ENCODE measurements at regions not wholly inside any gene's neighbourhood (a gene's known extent, or its start where the extent isn't known, plus 50 kb on each side); places are given as distances from the start of the nearest gene placed in this dataset.

DNA sequence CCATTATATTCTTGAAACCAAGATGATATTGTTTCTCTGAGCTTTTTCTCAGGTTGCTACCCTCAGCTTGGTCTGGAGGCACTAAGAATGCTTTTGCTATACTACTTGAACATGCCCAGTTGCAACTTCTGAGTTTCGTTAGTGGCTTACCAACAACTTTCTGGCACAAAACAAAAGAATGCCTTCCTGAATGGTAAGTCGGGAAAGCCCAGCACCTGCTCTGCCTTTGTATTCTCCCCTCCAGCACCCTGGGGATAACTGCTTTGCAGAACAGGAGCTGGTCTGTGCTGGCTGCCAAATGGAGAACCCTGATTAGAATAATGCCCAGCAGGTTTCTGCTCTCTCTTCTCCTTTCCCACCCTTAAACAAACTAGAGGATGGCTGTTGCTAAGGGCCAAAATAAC lies 149.3 kb downstream of the TGFB2 start:
- DNase-seq (ENCODE audit: low spot score) = no peak
- TF ChIP-seq, protein P1, sequence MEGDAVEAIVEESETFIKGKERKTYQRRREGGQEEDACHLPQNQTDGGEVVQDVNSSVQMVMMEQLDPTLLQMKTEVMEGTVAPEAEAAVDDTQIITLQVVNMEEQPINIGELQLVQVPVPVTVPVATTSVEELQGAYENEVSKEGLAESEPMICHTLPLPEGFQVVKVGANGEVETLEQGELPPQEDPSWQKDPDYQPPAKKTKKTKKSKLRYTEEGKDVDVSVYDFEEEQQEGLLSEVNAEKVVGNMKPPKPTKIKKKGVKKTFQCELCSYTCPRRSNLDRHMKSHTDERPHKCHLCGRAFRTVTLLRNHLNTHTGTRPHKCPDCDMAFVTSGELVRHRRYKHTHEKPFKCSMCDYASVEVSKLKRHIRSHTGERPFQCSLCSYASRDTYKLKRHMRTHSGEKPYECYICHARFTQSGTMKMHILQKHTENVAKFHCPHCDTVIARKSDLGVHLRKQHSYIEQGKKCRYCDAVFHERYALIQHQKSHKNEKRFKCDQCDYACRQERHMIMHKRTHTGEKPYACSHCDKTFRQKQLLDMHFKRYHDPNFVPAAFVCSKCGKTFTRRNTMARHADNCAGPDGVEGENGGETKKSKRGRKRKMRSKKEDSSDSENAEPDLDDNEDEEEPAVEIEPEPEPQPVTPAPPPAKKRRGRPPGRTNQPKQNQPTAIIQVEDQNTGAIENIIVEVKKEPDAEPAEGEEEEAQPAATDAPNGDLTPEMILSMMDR (IDR thresholded peaks at IDR 0.05; ENCODE audit: extremely low read depth, missing control alignments) = no peak

DNA sequence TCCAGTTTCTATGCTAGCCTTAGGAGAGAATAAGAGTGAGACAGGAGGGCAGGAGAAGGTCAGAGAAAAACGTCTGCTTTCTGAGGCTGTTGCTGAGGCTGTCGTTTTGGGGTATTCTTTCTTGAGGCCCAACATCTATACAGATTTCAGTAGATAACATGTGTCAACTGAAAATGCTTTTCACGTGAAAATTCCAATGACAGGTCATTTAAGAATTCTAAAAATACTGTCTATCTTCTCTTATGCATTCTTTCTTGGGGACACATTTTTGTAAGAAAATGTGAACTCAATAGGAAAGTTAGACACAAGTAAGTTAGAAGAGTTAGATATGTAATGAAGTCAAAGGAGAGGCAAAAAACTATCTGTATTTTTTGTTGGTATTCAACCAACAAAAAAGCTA lies 150.8 kb downstream of the TGFB2 start:
- DNase-seq (ENCODE audit: low spot score) = no peak
- TF ChIP-seq, protein P1 (IDR thresholded peaks at IDR 0.05; ENCODE audit: extremely low read depth, missing control alignments) = no peak

DNA sequence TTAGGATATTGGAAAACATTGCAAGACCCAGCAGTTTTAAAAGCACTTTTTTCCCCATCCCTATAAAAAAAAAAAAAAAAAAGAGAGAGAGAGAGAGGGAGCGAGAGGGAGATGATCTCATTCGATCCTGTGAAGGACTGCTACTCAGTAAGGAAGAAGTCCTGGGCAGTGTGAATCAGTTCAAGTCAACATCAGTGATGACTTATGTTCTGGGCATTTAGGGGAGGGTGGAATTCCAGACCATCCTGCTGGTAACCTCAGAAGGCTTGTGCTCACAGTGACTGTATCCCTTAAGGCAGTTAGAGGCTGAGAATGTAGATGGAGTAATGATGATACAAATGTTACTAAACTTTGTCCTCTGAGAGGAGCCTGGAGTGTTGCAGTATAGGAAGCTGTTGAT lies 151.4 kb downstream of the TGFB2 start:
- DNase-seq (ENCODE audit: low spot score) = no peak
- TF ChIP-seq, protein P1 (IDR thresholded peaks at IDR 0.05; ENCODE audit: extremely low read depth, missing control alignments) = no peak

DNA sequence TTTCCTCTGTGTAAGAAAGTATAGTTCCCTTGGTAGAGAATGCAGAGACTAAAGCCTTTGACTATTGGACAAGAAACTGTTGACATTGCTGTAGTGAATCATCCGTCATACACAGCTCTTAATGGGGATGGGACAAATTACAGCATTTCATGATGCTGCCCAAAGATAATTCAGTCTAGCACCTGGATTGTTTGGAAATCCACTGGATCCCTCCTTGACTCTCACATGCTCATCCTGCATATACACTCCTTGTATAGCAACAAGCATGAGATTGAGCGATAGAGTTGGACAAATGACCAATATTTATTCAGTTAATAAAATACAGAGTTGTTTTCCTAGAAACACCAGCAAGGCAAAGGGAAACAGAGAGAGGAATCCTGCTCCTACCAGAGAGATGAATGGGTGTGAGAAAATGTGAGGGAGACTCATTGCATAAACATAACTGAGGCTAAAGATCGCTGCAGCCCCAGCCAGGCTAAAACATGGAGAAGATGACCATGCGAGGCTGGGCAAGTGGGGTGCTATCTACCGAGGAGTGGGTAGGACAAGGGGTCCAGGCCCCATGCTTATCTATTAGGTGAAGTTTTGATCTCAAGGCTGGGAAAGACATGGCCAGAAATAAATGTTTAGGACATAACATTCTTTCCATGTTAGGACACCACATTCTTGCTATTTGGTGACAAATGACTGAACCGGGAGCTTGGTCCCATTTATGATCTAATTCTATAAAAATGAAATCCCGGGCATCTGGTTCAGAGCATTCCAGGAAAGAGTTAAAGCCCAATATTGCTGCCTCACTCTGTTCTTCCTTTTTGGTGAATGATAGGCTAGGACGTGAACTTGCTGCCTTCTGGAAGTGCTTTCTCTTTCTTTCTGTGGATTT lies 153.2 kb downstream of the TGFB2 start:
- TF ChIP-seq, protein P1 (IDR thresholded peaks at IDR 0.05; ENCODE audit: extremely low read depth, missing control alignments) = no peak
- no peak for DNase-seq (ENCODE audit: low spot score)

DNA sequence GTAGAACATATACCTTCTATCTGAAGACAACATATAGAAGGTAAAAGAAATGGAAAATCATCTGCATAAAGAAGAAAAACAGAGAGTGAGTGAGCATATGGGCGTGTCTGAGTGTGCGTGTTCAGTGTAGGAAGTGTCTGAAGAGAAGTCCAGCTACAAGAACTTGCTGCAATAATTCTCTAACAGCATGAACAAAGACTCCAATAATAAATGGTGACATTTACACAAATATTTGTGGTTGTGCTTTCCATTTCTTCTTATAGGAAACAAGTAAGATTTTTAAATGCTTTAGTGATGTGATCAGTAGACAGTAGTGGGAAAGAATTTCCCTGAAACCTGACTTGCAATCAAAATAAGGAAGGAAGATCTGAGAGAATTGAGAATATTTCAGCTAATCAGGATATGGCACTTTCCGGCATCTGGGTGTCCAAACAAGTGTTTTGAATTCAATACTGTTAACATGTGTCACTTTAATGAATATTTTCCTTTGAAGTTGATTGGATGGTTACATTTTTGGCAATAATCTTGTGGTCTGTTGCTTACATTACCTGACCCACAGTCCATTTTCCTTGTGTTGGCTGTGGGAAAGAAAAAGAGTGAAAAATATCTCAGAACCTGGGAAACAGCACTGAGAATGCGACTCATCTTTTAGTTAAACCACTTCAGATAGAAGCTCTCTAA lies 154.0 kb downstream of the TGFB2 start:
- TF ChIP-seq, protein P1 (IDR thresholded peaks at IDR 0.05; ENCODE audit: extremely low read depth, missing control alignments) = no peak
- no peak for DNase-seq (ENCODE audit: low spot score)

DNA sequence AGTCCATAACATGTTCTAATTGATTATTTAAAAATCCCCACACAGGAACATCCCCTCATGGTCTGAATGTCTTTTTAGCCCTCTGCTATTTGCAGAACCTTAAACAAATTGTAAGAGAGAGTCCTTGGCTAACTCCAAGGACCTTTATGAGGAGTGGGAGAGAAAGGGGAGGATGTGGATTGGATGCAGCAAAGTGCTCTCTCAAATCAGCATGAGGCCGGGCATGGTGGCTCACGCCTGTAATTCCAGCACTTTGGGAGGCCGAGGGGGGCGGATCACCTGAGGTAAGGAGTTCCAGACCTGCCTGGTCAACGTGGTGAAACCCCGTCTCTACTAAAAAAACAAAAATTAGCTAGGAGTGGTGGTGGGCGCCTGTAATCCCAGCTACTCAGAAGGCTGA lies 154.8 kb downstream of the TGFB2 start:
- TF ChIP-seq, protein P1 (IDR thresholded peaks at IDR 0.05; ENCODE audit: extremely low read depth, missing control alignments) = no peak
- DNase-seq (ENCODE audit: low spot score) = no peak

DNA sequence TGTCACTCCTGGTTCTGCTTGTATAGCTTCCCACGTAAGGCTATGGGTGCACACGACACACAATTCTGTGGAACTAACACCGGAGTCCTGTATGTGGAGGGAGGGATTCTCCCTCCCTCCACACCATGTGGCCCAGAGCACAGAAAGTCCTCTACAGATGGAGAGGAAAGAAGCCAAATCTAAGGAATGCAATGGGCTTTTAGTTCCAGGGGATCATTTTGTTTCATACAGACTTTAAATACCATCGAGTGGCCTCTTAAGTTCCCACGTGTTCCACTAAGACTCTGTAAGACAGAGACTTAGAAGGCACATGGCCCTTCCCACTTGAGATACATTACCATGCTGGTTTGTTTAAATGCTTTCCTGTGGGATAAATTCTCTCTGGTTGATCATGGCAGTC lies 156.0 kb downstream of the TGFB2 start:
- TF ChIP-seq, protein P1 (IDR thresholded peaks at IDR 0.05; ENCODE audit: extremely low read depth, missing control alignments) = no peak
- no peak for DNase-seq (ENCODE audit: low spot score)

All from GM20000 (cell line).